ENCODE measurements at regions not wholly inside any gene's neighbourhood (a gene's known extent, or its start where the extent isn't known, plus 50 kb on each side); places are given as distances from the start of the nearest gene placed in this dataset.

DNA sequence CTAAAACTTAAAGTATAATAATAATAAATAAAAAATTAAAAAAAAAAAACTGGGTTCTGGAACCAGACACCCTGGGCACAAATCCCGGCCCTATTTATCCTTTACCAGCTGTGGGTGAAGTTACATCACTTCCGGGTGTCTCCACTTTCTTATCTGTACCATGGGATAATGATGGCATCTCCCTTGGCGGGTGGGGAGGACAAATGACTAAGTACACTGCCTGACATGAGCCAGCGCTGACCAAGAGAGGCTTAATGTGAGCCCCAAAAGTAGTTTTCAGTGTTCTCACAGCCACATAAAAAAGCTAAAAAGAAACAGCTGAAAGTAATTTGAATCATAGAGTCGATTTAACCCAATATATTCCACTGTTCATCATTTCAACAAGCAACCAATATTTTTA, 424.9 kb downstream of the SOX9 start:
- no peak for FAIRE-seq
- H3K4me2 ChIP-seq, result no peak overlapping the region
- DNase-seq (ENCODE audit: low read depth in 1 of 2, low spot score in 1 of 2), result no peak
- H3K4me1 ChIP-seq, result peaks cover under 1% of the 10 kb centered on the region; the same call in 1 of the 3 replicates
- H3K27ac ChIP-seq, result no peak overlapping the region
- ChIA-PET POLR2A (no interaction called here), CTCF (interaction anchor here (0.6 to 1.6 kb wide), 5 partner anchors 11 to 1778 kb away, joined by 3 to 11 read pairs (median 3); no protein-coding TSS in a partner anchor)
- peaks cover 14% of the 10 kb centered on the region; the same call in 1 of the 3 replicates for H3K9me3 ChIP-seq
- TF ChIP-seq HEYL (CRISPR knock-in tag; IDR thresholded peaks at IDR 0.05) (no peak), NPAS2 (CRISPR knock-in tag; IDR thresholded peaks at IDR 0.05; ENCODE audit: borderline replicate concordance) (no peak), EHMT2 (IDR thresholded peaks at IDR 0.05; ENCODE audit: low read depth) (no peak)
- TF ChIP-seq, protein P1, sequence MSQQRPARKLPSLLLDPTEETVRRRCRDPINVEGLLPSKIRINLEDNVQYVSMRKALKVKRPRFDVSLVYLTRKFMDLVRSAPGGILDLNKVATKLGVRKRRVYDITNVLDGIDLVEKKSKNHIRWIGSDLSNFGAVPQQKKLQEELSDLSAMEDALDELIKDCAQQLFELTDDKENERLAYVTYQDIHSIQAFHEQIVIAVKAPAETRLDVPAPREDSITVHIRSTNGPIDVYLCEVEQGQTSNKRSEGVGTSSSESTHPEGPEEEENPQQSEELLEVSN (IDR thresholded peaks at IDR 0.05; ENCODE audit: borderline replicate concordance, low read depth), result no peak
- no peak overlapping the region for H3K4me3 ChIP-seq
- no peak for ATAC-seq
- 74% methylated on average over 5 of the region's 5 CpGs for WGBS (ENCODE audit: missing lambda C conversion rate)

GRCh38 chr17:72553051-72553755, 432.4 kb downstream of the SOX9 start:
- TF ChIP-seq HDAC2 (IDR thresholded peaks at IDR 0.05) (no peak), MAZ (IDR thresholded peaks at IDR 0.05; ENCODE audit: borderline replicate concordance, low read depth, low read length) (no peak), CTCF (IDR thresholded peaks at IDR 0.05) (no peak), RFX5 (IDR thresholded peaks at IDR 0.05) (no peak), EHMT2 (IDR thresholded peaks at IDR 0.05; ENCODE audit: low read depth) (no peak), JUN (IDR thresholded peaks at IDR 0.05) (no peak), FOSB (CRISPR knock-in tag; IDR thresholded peaks at IDR 0.05) (no peak), GATA3 (IDR thresholded peaks at IDR 0.05; ENCODE audit: borderline replicate concordance) (no peak), CHD2 (IDR thresholded peaks at IDR 0.05; ENCODE audit: low read length, partially characterized antibody) (no peak)
- POLR2A ChIA-PET, result no interaction called here
- H3K27ac ChIP-seq, result no peak overlapping the region
- CTCF ChIA-PET, result interaction anchor here (0.6 to 1.1 kb wide), 2 partner anchors 636 to 817 kb away, joined by 3 read pairs; no protein-coding TSS in a partner anchor
- no peak overlapping the region for H3K4me2 ChIP-seq
- H3K4me1 ChIP-seq, result peaks cover 21% of the 10 kb centered on the region; the same call in 2 of the 3 replicates
- H3K4me3 ChIP-seq, result no peak overlapping the region
- no peak for DNase-seq (ENCODE audit: low read depth in 1 of 2, low spot score in 1 of 2)
- no peaks in the 10 kb centered on the region for H3K9me3 ChIP-seq
- FAIRE-seq, result no peak
- ATAC-seq, result no peak
- WGBS (ENCODE audit: missing lambda C conversion rate), result 93% methylated on average over 16 of the region's 16 CpGs

DNA sequence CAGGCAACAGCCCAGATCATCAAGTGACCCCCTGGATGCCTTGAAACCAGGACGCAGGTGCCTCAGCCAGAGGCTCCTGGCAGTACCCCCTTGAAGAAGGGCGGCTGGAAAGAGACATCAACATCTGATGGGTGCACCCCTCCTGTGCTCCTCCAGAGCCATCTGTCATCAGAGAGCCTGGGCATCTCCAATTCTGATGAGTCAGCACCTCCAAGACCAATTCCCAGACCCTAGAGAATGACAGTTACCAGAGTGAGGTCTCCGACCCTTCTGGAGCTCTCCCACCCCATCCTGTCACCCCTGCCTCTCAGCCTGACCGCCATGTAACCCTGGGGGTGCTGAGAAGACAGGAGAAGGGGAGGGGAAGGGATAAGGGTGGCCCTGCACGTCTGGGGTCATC, 433.7 kb downstream of the SOX9 start:
- FAIRE-seq, result no peak
- Histone ChIP-seq H3K4me3 (no peak overlapping the region), H3K4me2 (no peak overlapping the region), H3K4me1 (peaks cover 21% of the 10 kb centered on the region; the same call in 2 of the 3 replicates), H3K9me3 (no peaks in the 10 kb centered on the region), H3K27ac (no peak overlapping the region)
- 80% methylated on average over 4 of the region's 5 CpGs for WGBS (ENCODE audit: missing lambda C conversion rate)
- ATAC-seq, result no peak
- TF ChIP-seq MAFK (IDR thresholded peaks at IDR 0.05; ENCODE audit: partially characterized antibody) (peak; percentile 99), RARB (CRISPR knock-in tag; IDR thresholded peaks at IDR 0.05) (no peak)
- ChIA-PET CTCF (no interaction called here), POLR2A (no interaction called here)
- DNase-seq (ENCODE audit: low read depth in 1 of 2, low spot score in 1 of 2), result no peak

DNA sequence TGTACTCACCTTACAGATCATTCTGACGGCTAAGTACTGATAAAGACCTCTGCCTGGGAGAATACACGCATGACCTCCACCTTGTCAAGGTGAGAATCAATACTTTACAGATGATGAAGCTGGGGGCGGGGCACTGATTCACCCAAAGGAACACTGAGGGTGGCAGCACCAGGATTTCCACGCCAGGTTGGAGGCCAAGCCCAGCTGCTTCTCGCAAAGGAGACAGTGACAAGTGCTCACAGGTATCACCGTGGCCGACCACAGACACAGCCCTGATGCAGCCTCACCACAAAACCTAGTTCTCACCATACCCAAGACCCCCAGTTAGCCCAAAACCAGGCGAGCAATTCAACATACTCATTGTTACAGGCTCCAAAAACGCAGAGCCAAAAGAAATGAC, 434.2 kb downstream of the SOX9 start:
- 84% methylated on average over 9 of the region's 9 CpGs for WGBS (ENCODE audit: missing lambda C conversion rate)
- Histone ChIP-seq H3K4me3 (no peak overlapping the region), H3K4me2 (no peak overlapping the region), H3K4me1 (peaks cover 24% of the 10 kb centered on the region), H3K27ac (no peak overlapping the region), H3K9me3 (no peaks in the 10 kb centered on the region)
- ChIA-PET CTCF (interaction anchor here (1.0 to 11.4 kb wide), 3 partner anchors 82 to 636 kb away, joined by 3 to 578 read pairs (median 46); partner anchors contain the start of gene COG1), POLR2A (no interaction called here)
- no peak for FAIRE-seq
- DNase-seq (ENCODE audit: low read depth in 1 of 2, low spot score in 1 of 2), result no peak
- no peak for ATAC-seq
- TF ChIP-seq NFE2L2 (conservative IDR thresholded peaks at IDR 0.05; ENCODE audit: low read length), result no peak
- no peak for TF ChIP-seq SMC3 (IDR thresholded peaks at IDR 0.05)
- no peak for TF ChIP-seq PBX3 (IDR thresholded peaks at IDR 0.05)
- TF ChIP-seq RFX5 (IDR thresholded peaks at IDR 0.05), result no peak
- no peak for TF ChIP-seq HOXB5 (CRISPR knock-in tag; IDR thresholded peaks at IDR 0.05)
- no peak for TF ChIP-seq NR3C1 (IDR thresholded peaks at IDR 0.05)
- TF ChIP-seq ZSCAN20 (CRISPR knock-in tag; IDR thresholded peaks at IDR 0.05), result no peak
- no peak for TF ChIP-seq MYC (IDR thresholded peaks at IDR 0.05; ENCODE audit: borderline replicate concordance, low read length)
- no peak for TF ChIP-seq CTCF (IDR thresholded peaks at IDR 0.05)
- no peak for TF ChIP-seq EHMT2 (IDR thresholded peaks at IDR 0.05; ENCODE audit: low read depth)
- TF ChIP-seq HMGXB4 (CRISPR knock-in tag; IDR thresholded peaks at IDR 0.05; ENCODE audit: borderline replicate concordance), result no peak
- TF ChIP-seq ZC3H11A (IDR thresholded peaks at IDR 0.05), result no peak
